A549 (cell line): ENCODE measurements at regions not wholly inside any gene's neighbourhood (a gene's known extent, or its start where the extent isn't known, plus 50 kb on each side); places are given as distances from the start of the nearest gene placed in this dataset.
A peak's percentile ranks its signal among the peaks of the same experiment; 100 is the strongest.

Experiments used
- ATAC-seq, 2 experiments: fragments of 200-7000 bp in 1 of 2; fragments of >200 bp in 1 of 2; cut with Nextera tagmentation in 1 of 2; cut with Tn5 transposase in 1 of 2; 3 replicates each; pipeline versions ENCODE4 v1.8.0 to v1.9.1; 2018 to 2020; ENCODE audit warnings: mild to moderate bottlenecking in 1 of 2, moderate library complexity in 1 of 2
- CTCF ChIA-PET: fragments of 300-600 bp; sonication (Branson Sonifier 250); formaldehyde crosslinking; extraction: SDS; loops from one replicate; lab custom pipeline; 2021; ENCODE audit warnings: antibody characterized with exemption, inconsistent platforms; lab: Yijun Ruan, JAX
- POLR2A ChIA-PET: fragments of 350-600 bp; formaldehyde crosslinking; extraction: SDS; loops from one replicate; lab custom pipeline; 2021; ENCODE audit warnings: antibody characterized with exemption, inconsistent platforms; lab: Yijun Ruan, JAX
- DNase-seq, 2 experiments: peaks; one replicate each; pipeline versions ENCODE4 v3.0.0 to v3.0.0-alpha.2; 2011 to 2016; ENCODE audit warnings: low read depth in 1 of 2, low spot score in 1 of 2
- FAIRE-seq: peaks from 2 replicates; lab custom pipeline; 2011; peaks lifted over from hg19 to GRCh38; lab: Jason Lieb, UNC
- H3K27ac ChIP-seq, 2 experiments: fragments of >200 bp; sonication (Bioruptor Twin); formaldehyde crosslinking; 3 replicates each; pipeline ENCODE4 v1.5.1; 2016 to 2017
- H3K4me1 ChIP-seq: fragments of >200 bp; sonication (Bioruptor Twin); formaldehyde crosslinking; 3 replicates; pipeline ENCODE4 v1.6.1; 2016
- H3K4me2 ChIP-seq: fragments of >200 bp; sonication (Bioruptor Twin); formaldehyde crosslinking; 3 replicates; pipeline ENCODE4 v1.6.1; 2016
- H3K4me3 ChIP-seq: fragments of >200 bp; sonication (Bioruptor Twin); formaldehyde crosslinking; 3 replicates; pipeline ENCODE4 v1.5.1; 2016
- H3K9me3 ChIP-seq: fragments of >200 bp; sonication (Bioruptor Twin); formaldehyde crosslinking; 3 replicates; pipeline ENCODE4 v1.6.1; 2016
- ATOH8 ChIP-seq: fragments of 250-450 bp; sonication (Bioruptor Pico); IDR thresholded peaks from 2 replicates; pipeline ENCODE4 v1.5.0; 2020; ENCODE audit warnings: low read depth, mild to moderate bottlenecking, moderate library complexity
- BHLHE40 ChIP-seq: IDR thresholded peaks from 2 replicates; pipeline ENCODE4 v1.6.1; 2012; ENCODE audit warnings: low read depth, low read length, inconsistent platforms
- CBX2 ChIP-seq: fragments of 200-600 bp; sonication (generic); IDR thresholded peaks from 2 replicates; pipeline ENCODE4 v1.6.1; 2016; ENCODE audit warnings: low read depth, mild to moderate bottlenecking, borderline replicate concordance
- CEBPB ChIP-seq, 2 experiments: fragments of >200 bp in 1 of 2; sonication (Bioruptor Twin) in 1 of 2; formaldehyde crosslinking in 1 of 2; IDR thresholded peaks; 2 replicates each; pipeline ENCODE4 v1.6.1; 2012 to 2016
- CHD2 ChIP-seq: fragments of 150-350 bp; IDR thresholded peaks from 2 replicates; pipeline ENCODE4 v1.6.1; 2014; ENCODE audit warnings: low read length; ENCODE audit not compliant: partially characterized antibody
- EHMT2 ChIP-seq: fragments of 200-600 bp; sonication (generic); IDR thresholded peaks from 2 replicates; pipeline ENCODE4 v1.6.1; 2016; ENCODE audit warnings: antibody characterized with exemption, low read depth, mild to moderate bottlenecking, moderate library complexity
- ESRRA ChIP-seq: fragments of 150-350 bp; IDR thresholded peaks from 2 replicates; pipeline ENCODE4 v1.6.1; 2014; ENCODE audit warnings: mild to moderate bottlenecking, low read length, borderline replicate concordance
- FOSB ChIP-seq: fragments of 250-450 bp; sonication (Bioruptor Pico); IDR thresholded peaks from 2 replicates; pipeline ENCODE4 v1.5.0; 2020; ENCODE audit warnings: mild to moderate bottlenecking, moderate library complexity
- FOSL2 ChIP-seq, 2 experiments: fragments of 450-650 bp in 1 of 2; fragments of >200 bp in 1 of 2; sonication (Bioruptor Twin) in 1 of 2; formaldehyde crosslinking; IDR thresholded peaks; 2 replicates each; pipeline versions ENCODE4 v1.5.0 to v1.6.1; 2016 to 2020; ENCODE audit warnings: mild to moderate bottlenecking in 1 of 2, moderate library complexity in 1 of 2
- HDAC2 ChIP-seq: fragments of 200-600 bp; sonication (generic); IDR thresholded peaks from 2 replicates; pipeline ENCODE4 v1.6.1; 2016
- HEYL ChIP-seq: fragments of 250-450 bp; sonication (Bioruptor Pico); IDR thresholded peaks from 2 replicates; pipeline ENCODE4 v1.8.0; 2021; ENCODE audit warnings: mild to moderate bottlenecking, moderate library complexity
- HMGXB4 ChIP-seq: fragments of 250-450 bp; sonication (Bioruptor Pico); IDR thresholded peaks from 2 replicates; pipeline ENCODE4 v1.5.0; 2021; ENCODE audit warnings: mild to moderate bottlenecking, moderate library complexity, borderline replicate concordance
- HOXA7 ChIP-seq: fragments of 250-450 bp; sonication (Bioruptor Pico); IDR thresholded peaks from 2 replicates; pipeline ENCODE4 v1.5.0; 2020; ENCODE audit warnings: mild to moderate bottlenecking, moderate library complexity
- HOXB5 ChIP-seq: fragments of 250-450 bp; sonication (Bioruptor Pico); IDR thresholded peaks from 2 replicates; pipeline ENCODE4 v1.5.0; 2020; ENCODE audit warnings: mild to moderate bottlenecking, moderate library complexity
- JUN ChIP-seq, 2 experiments: fragments of >200 bp; sonication (Bioruptor Twin); formaldehyde crosslinking; IDR thresholded peaks; 2 replicates in 1 of 2; 3 replicates in 1 of 2; pipeline ENCODE4 v1.6.1; 2016 to 2017
- KDM1A ChIP-seq: fragments of 200-600 bp; sonication (generic); IDR thresholded peaks from 2 replicates; pipeline ENCODE4 v1.6.1; 2016; ENCODE audit warnings: low read depth, mild to moderate bottlenecking
- MAFK ChIP-seq: fragments of 450-650 bp; IDR thresholded peaks from 2 replicates; pipeline ENCODE4 v1.6.1; 2014; ENCODE audit not compliant: partially characterized antibody
- MAZ ChIP-seq: fragments of 150-350 bp; IDR thresholded peaks from 2 replicates; pipeline ENCODE4 v1.6.1; 2014; ENCODE audit warnings: antibody characterized with exemption, low read depth, low read length, borderline replicate concordance
- NFE2L2 ChIP-seq: fragments of 150-350 bp; conservative IDR thresholded peaks from 2 replicates; pipeline ENCODE4 v1.6.1; 2014; ENCODE audit warnings: low read length
- PHF8 ChIP-seq: fragments of 200-600 bp; sonication (generic); IDR thresholded peaks from 2 replicates; pipeline ENCODE4 v1.6.1; 2016; ENCODE audit warnings: low read depth, mild to moderate bottlenecking, antibody characterized with exemption, moderate library complexity, borderline replicate concordance
- RAD21 ChIP-seq, 2 experiments: fragments of >200 bp in 1 of 2; sonication (Bioruptor Twin) in 1 of 2; formaldehyde crosslinking in 1 of 2; IDR thresholded peaks in 1 of 2; conservative IDR thresholded peaks in 1 of 2; 2 replicates in 1 of 2; 3 replicates in 1 of 2; pipeline ENCODE4 v1.6.1; 2012 to 2018; ENCODE audit warnings: inconsistent platforms in 1 of 2
- RARB ChIP-seq: fragments of 250-450 bp; sonication (Bioruptor Pico); IDR thresholded peaks from 2 replicates; pipeline ENCODE4 v1.8.0; 2021; ENCODE audit warnings: mild to moderate bottlenecking, moderate library complexity
- RCOR1 ChIP-seq: fragments of 150-350 bp; IDR thresholded peaks from 2 replicates; pipeline ENCODE4 v1.6.1; 2014; ENCODE audit warnings: antibody characterized with exemption, low read length, low read depth
- RFX5 ChIP-seq: fragments of 450-650 bp; IDR thresholded peaks from 2 replicates; pipeline ENCODE4 v1.7.1; 2014; ENCODE audit warnings: antibody characterized with exemption, mild to moderate bottlenecking, moderate library complexity
- TFCP2L1 ChIP-seq: fragments of 250-450 bp; sonication (Bioruptor Pico); IDR thresholded peaks from 2 replicates; pipeline ENCODE4 v1.5.0; 2021; ENCODE audit warnings: mild to moderate bottlenecking
- USF2 ChIP-seq: fragments of 450-650 bp; IDR thresholded peaks from 2 replicates; pipeline ENCODE4 v1.6.1; 2014; ENCODE audit warnings: antibody characterized with exemption
- ZFP36 ChIP-seq: fragments of 450-650 bp; IDR thresholded peaks from 2 replicates; pipeline ENCODE4 v1.6.1; 2014; ENCODE audit warnings: borderline replicate concordance; ENCODE audit not compliant: partially characterized antibody
- ZNF302 ChIP-seq: fragments of 250-450 bp; sonication (Bioruptor Pico); IDR thresholded peaks from 2 replicates; pipeline ENCODE4 v1.9.0; 2021; ENCODE audit warnings: inconsistent platforms, mild to moderate bottlenecking, moderate library complexity
- ZSCAN20 ChIP-seq: fragments of 250-450 bp; sonication (Bioruptor Pico); IDR thresholded peaks from 2 replicates; pipeline ENCODE4 v1.8.0; 2022; ENCODE audit warnings: mild to moderate bottlenecking, moderate library complexity
- WGBS: methylation state at CpG from one replicate; pipeline ENCODE4 v1.1.6; 2017; ENCODE audit errors: missing lambda C conversion rate; 5-methylcytosine and 5-hydroxymethylcytosine counted together

- TF ChIP-seq RFX5 (no peak), MAFK (peak; percentile 41), NFE2L2 (no peak), HOXB5 (CRISPR knock-in tag) (no peak), CEBPB (IDR thresholded peaks at IDR 0.05) (no peak), RAD21 (conservative IDR thresholded peaks at IDR 0.05 in 1 of 2, IDR thresholded peaks at IDR 0.05 in 1 of 2) (no peak)
- DNase-seq = no peak
- Histone ChIP-seq H3K27ac (no peak overlapping the region), H3K4me3 (no peak overlapping the region), H3K4me2 (no peak overlapping the region), H3K4me1 (no peaks in the 10 kb centered on the region), H3K9me3 (no peaks in the 10 kb centered on the region)
- WGBS = 6% methylated on average over 2 of the region's 2 CpGs
- FAIRE-seq = no peak
- ChIA-PET CTCF (no interaction called here), POLR2A (no interaction called here)
- ATAC-seq = no peak
These were observed 1976.7 kb upstream of the ADGRL3 start for GRCh38 chr4:59223292-59223941.

- FAIRE-seq (no peak), ATAC-seq (no peak)
These were observed 1961.9 kb upstream of the ADGRL3 start for GRCh38 chr4:59238212-59238611.

GRCh38 chr4:59240011-59240410, 1960.1 kb upstream of the ADGRL3 start:
- DNase-seq (no peak), FAIRE-seq (no peak)
- no peak overlapping the region for H3K4me2 ChIP-seq
- TF ChIP-seq RARB (CRISPR knock-in tag) (no peak), USF2 (no peak)
- TF ChIP-seq, all 56 proteins: peak for 0
- Histone ChIP-seq H3K27ac (no peak overlapping the region), H3K4me1 (no peaks in the 10 kb centered on the region), H3K4me3 (no peak overlapping the region), H3K9me3 (no peaks in the 10 kb centered on the region; the same call in 2 of the 3 replicates)
- CTCF ChIA-PET = no interaction called here
- 7% methylated on average over 7 of the region's 7 CpGs for WGBS
- POLR2A ChIA-PET = no interaction called here
- ATAC-seq = no peak

More at GRCh38 chr4:59238212-59238611, 1961.9 kb upstream of the ADGRL3 start:
- DNase-seq = no peak
- Histone ChIP-seq H3K4me2 (no peak overlapping the region), H3K4me1 (no peaks in the 10 kb centered on the region), H3K4me3 (no peak overlapping the region), H3K27ac (no peak overlapping the region), H3K9me3 (no peaks in the 10 kb centered on the region; the same call in 2 of the 3 replicates)
- no peak for TF ChIP-seq CEBPB (IDR thresholded peaks at IDR 0.05)
- no peak for TF ChIP-seq FOSB (CRISPR knock-in tag)
- TF ChIP-seq BHLHE40 = no peak
- TF ChIP-seq ZNF302 = no peak
- TF ChIP-seq ESRRA = no peak
- no peak for TF ChIP-seq CBX2
- TF ChIP-seq JUN (IDR thresholded peaks at IDR 0.05) = no peak
- no peak for TF ChIP-seq HDAC2
- TF ChIP-seq HOXA7 (CRISPR knock-in tag) = no peak
- TF ChIP-seq RCOR1 = no peak
- WGBS = 20% methylated on average over 1 of the region's 3 CpGs
- POLR2A ChIA-PET = no interaction called here
- CTCF ChIA-PET = no interaction called here

GRCh38 chr4:59243038-59243437, 1957.1 kb upstream of the ADGRL3 start:
- no peak overlapping the region for H3K27ac ChIP-seq
- DNase-seq (no peak), FAIRE-seq (no peak), ATAC-seq (no peak)
- ChIA-PET CTCF (no interaction called here), POLR2A (no interaction called here)
- H3K9me3 ChIP-seq = no peaks in the 10 kb centered on the region; the same call in 2 of the 3 replicates
- H3K4me2 ChIP-seq = no peak overlapping the region
- H3K4me1 ChIP-seq = no peaks in the 10 kb centered on the region
- H3K4me3 ChIP-seq = no peak overlapping the region
- TF ChIP-seq CHD2 (no peak), MAZ (no peak), HEYL (CRISPR knock-in tag) (no peak), EHMT2 (no peak), ATOH8 (CRISPR knock-in tag) (no peak), ZFP36 (no peak), HMGXB4 (CRISPR knock-in tag) (no peak), HOXB5 (CRISPR knock-in tag) (no peak), ZSCAN20 (CRISPR knock-in tag) (no peak), TFCP2L1 (CRISPR knock-in tag) (no peak), JUN (IDR thresholded peaks at IDR 0.05) (no peak), FOSL2 (IDR thresholded peaks at IDR 0.05) (no peak), FOSL2 (CRISPR knock-in tag; IDR thresholded peaks at IDR 0.05) (no peak), KDM1A (no peak), PHF8 (no peak), RFX5 (no peak), FOSB (CRISPR knock-in tag) (no peak)
